ENCODE measurements at regions not wholly inside any gene's neighbourhood (a gene's known extent, or its start where the extent isn't known, plus 50 kb on each side); places are given as distances from the start of the nearest gene placed in this dataset.

GRCh38 chrX:39896951-39897740 is 200.6 kb downstream of the BCOR start:
- no peak for TF ChIP-seq CTCF (IDR thresholded peaks at IDR 0.05; ENCODE audit: extremely low read depth, missing control alignments)
- DNase-seq (ENCODE audit: low spot score), result no peak

GRCh38 chrX:39897741-39898097 is 200.0 kb downstream of the BCOR start:
- no peak for DNase-seq (ENCODE audit: low spot score)
- TF ChIP-seq CTCF (IDR thresholded peaks at IDR 0.05; ENCODE audit: extremely low read depth, missing control alignments), result no peak

- no peak for DNase-seq (ENCODE audit: low spot score)
Observed at GRCh38 chrX:39898147-39898546, 199.6 kb downstream of the BCOR start.

GRCh38 chrX:39899059-39899458 is 198.7 kb downstream of the BCOR start:
- no peak for TF ChIP-seq CTCF (IDR thresholded peaks at IDR 0.05; ENCODE audit: extremely low read depth, missing control alignments)

More at GRCh38 chrX:39898147-39898546, 199.6 kb downstream of the BCOR start:
- no peak for TF ChIP-seq CTCF (IDR thresholded peaks at IDR 0.05; ENCODE audit: extremely low read depth, missing control alignments)

GRCh38 chrX:39899856-39900776 is 197.6 kb downstream of the BCOR start:
- DNase-seq (ENCODE audit: low spot score), result no peak
- TF ChIP-seq CTCF (IDR thresholded peaks at IDR 0.05; ENCODE audit: extremely low read depth, missing control alignments), result no peak

More at GRCh38 chrX:39899059-39899458, 198.7 kb downstream of the BCOR start:
- no peak for DNase-seq (ENCODE audit: low spot score)

GRCh38 chrX:39900777-39901170 is 197.0 kb downstream of the BCOR start:
- no peak for TF ChIP-seq CTCF (IDR thresholded peaks at IDR 0.05; ENCODE audit: extremely low read depth, missing control alignments)
- DNase-seq (ENCODE audit: low spot score), result no peak

GRCh38 chrX:39903343-39903742 is 194.4 kb downstream of the BCOR start:
- DNase-seq (ENCODE audit: low spot score), result no peak
- TF ChIP-seq CTCF (IDR thresholded peaks at IDR 0.05; ENCODE audit: extremely low read depth, missing control alignments), result no peak
